Caco-2 (cell line): ENCODE measurements at regions not wholly inside any gene's neighbourhood (a gene's known extent, or its start where the extent isn't known, plus 50 kb on each side); places are given as distances from the start of the nearest gene placed in this dataset.

Experiments
- BruUV-seq: library from RNA; stranded (reverse); fragments of 400-500 nt; replicated peaks from 2 replicates; lab custom pipeline; 2021; lab: Mats Ljungman, UMichigan
- CTCF ChIA-PET: fragments of 300-600 bp; sonication (Branson Sonifier 250); formaldehyde crosslinking; loops from one replicate; lab custom pipeline; 2022; ENCODE audit warnings: antibody characterized with exemption; lab: Charles Lee
- POLR2A ChIA-PET: fragments of 300-600 bp; sonication (Branson Sonifier 250); formaldehyde crosslinking; loops from one replicate; lab custom pipeline; 2022; ENCODE audit warnings: antibody characterized with exemption; lab: Charles Lee
- DNase-seq, 2 experiments: peaks; one replicate each; pipeline versions ENCODE4 v3.0.0 to v3.0.0-alpha.2; 2020 to 2022
- H3K27me3 ChIP-seq: replicated peaks from 2 replicates; pipeline ENCODE4 v1.6.0; 2011; ENCODE audit warnings: low read length; ENCODE audit not compliant: control insufficient read depth, insufficient read depth
- H3K36me3 ChIP-seq: 2 replicates; pipeline ENCODE4 v1.5.1; 2011; ENCODE audit warnings: low read length; ENCODE audit not compliant: control insufficient read depth, insufficient read depth
- H3K4me1 ChIP-seq: fragments of 250-450 bp; sonication (Bioruptor Pico); 2 replicates; pipeline ENCODE4 v1.5.1; 2020; ENCODE audit warnings: mild to moderate bottlenecking
- H3K4me3 ChIP-seq: 2 replicates; pipeline ENCODE4 v1.5.1; 2011; ENCODE audit warnings: low read depth, mild to moderate bottlenecking, control low read depth, low read length
- H3K9me3 ChIP-seq: fragments of 250-450 bp; sonication (Bioruptor Pico); 2 replicates; pipeline ENCODE4 v1.5.1; 2020; ENCODE audit warnings: mild to moderate bottlenecking, moderate library complexity
- H3K27ac Mint-ChIP-seq: one replicate; pipeline ENCODE4 v1.8.0; 2022; ENCODE audit warnings: mixed read lengths; ENCODE audit not compliant: unreplicated experiment
- H3K27me3 Mint-ChIP-seq: one replicate; pipeline ENCODE4 v1.8.0; 2022; ENCODE audit warnings: mixed read lengths; ENCODE audit not compliant: insufficient read depth, unreplicated experiment
- H3K36me3 Mint-ChIP-seq: one replicate; pipeline ENCODE4 v1.8.0; 2022; ENCODE audit warnings: mild to moderate bottlenecking, mixed read lengths; ENCODE audit not compliant: insufficient read depth, unreplicated experiment
- H3K4me1 Mint-ChIP-seq: one replicate; pipeline ENCODE4 v1.8.0; 2022; ENCODE audit warnings: low read depth, mixed read lengths; ENCODE audit not compliant: unreplicated experiment
- H3K4me3 Mint-ChIP-seq: one replicate; pipeline ENCODE4 v1.8.0; 2022; ENCODE audit warnings: mild to moderate bottlenecking, moderate library complexity, mixed read lengths; ENCODE audit not compliant: unreplicated experiment
- H3K9me3 Mint-ChIP-seq: one replicate; pipeline ENCODE4 v1.8.0; 2022; ENCODE audit warnings: mixed read lengths; ENCODE audit not compliant: unreplicated experiment
- CTCF ChIP-seq, 2 experiments: fragments of 200-600 bp in 1 of 2; IDR thresholded peaks; 1 replicate in 1 of 2; 2 replicates in 1 of 2; pipeline versions ENCODE4 v1.5.1 to v1.8.0; 2011 to 2022; ENCODE audit warnings: antibody characterized with exemption in 1 of 2, control low read depth in 1 of 2, inconsistent platforms in 1 of 2, low read depth in 1 of 2, low read length in 1 of 2, mild to moderate bottlenecking in 1 of 2, moderate library complexity in 1 of 2; ENCODE audit not compliant: insufficient read depth in 1 of 2, severe bottlenecking in 1 of 2, unreplicated experiment in 1 of 2
- intact Hi-C: fragments of 100-400 bp; cut with micrococcal nuclease; formaldehyde crosslinking; loops from one replicate; pipeline ENCODE4 v1.10.0; 2022; ENCODE audit not compliant: unreplicated experiment

GRCh38 chr4:140304346-140304745 is 69.1 kb upstream of the SCOC start:
- BruUV-seq = no TSS peak
- Histone ChIP-seq H3K36me3 (no peaks in the 10 kb centered on the region), H3K4me3 (no peak overlapping the region), H3K9me3 (no peaks in the 10 kb centered on the region), H3K4me1 (0 out of 2 replicates have a peak, but pooled peaks cover 5% of the 10 kb centered on the region), H3K27me3 (no peaks in the 10 kb centered on the region; the same call in 1 of the 2 replicates)
- no peak for TF ChIP-seq CTCF (IDR thresholded peaks at IDR 0.05; ENCODE audit: insufficient read depth in 1 of 2, low read depth in 1 of 2, low read length in 1 of 2, severe bottlenecking in 1 of 2, unreplicated experiment in 1 of 2)
- CTCF ChIA-PET = no interaction called here
- POLR2A ChIA-PET = no interaction called here
- no peak for DNase-seq
- Mint-ChIP-seq H3K27me3 (no peaks in the 10 kb centered on the region), H3K9me3 (no peaks in the 10 kb centered on the region), H3K27ac (no peak overlapping the region), H3K4me1 (peaks cover 9% of the 10 kb centered on the region), H3K4me3 (no peak overlapping the region), H3K36me3 (no peaks in the 10 kb centered on the region)
- intact Hi-C loops = no loop called here

- H3K27me3 Mint-ChIP-seq = no peaks in the 10 kb centered on the region
- H3K4me1 ChIP-seq = 0 out of 2 replicates have a peak, but pooled peaks cover 5% of the 10 kb centered on the region
- no peak for TF ChIP-seq CTCF (IDR thresholded peaks at IDR 0.05; ENCODE audit: insufficient read depth in 1 of 2, low read depth in 1 of 2, low read length in 1 of 2, severe bottlenecking in 1 of 2, unreplicated experiment in 1 of 2)
- intact Hi-C loops = no loop called here
- no peaks in the 10 kb centered on the region for H3K36me3 Mint-ChIP-seq
- H3K4me3 ChIP-seq = no peak overlapping the region
- H3K4me3 Mint-ChIP-seq = no peak overlapping the region
- peaks cover 13% of the 10 kb centered on the region for H3K4me1 Mint-ChIP-seq
- H3K36me3 ChIP-seq = no peaks in the 10 kb centered on the region
- no peak overlapping the region for H3K27ac Mint-ChIP-seq
- no TSS peak for BruUV-seq
- ChIA-PET CTCF (no interaction called here), POLR2A (no interaction called here)
- H3K27me3 ChIP-seq = no peaks in the 10 kb centered on the region
- no peak for DNase-seq
- H3K9me3 Mint-ChIP-seq = no peaks in the 10 kb centered on the region
- no peaks in the 10 kb centered on the region for H3K9me3 ChIP-seq
These were observed 71.1 kb upstream of the SCOC start for GRCh38 chr4:140302151-140302859.

- ChIA-PET POLR2A (no interaction called here), CTCF (no interaction called here)
- no peaks in the 10 kb centered on the region for H3K27me3 Mint-ChIP-seq
- Histone ChIP-seq H3K4me1 (0 out of 2 replicates have a peak, but pooled peaks cover 5% of the 10 kb centered on the region), H3K27me3 (no peaks in the 10 kb centered on the region), H3K4me3 (no peak overlapping the region), H3K36me3 (no peaks in the 10 kb centered on the region), H3K9me3 (no peaks in the 10 kb centered on the region)
- no peak for DNase-seq
- peaks cover 21% of the 10 kb centered on the region for H3K4me1 Mint-ChIP-seq
- H3K9me3 Mint-ChIP-seq = no peaks in the 10 kb centered on the region
- no TSS peak for BruUV-seq
- intact Hi-C loops = no loop called here
- TF ChIP-seq CTCF (IDR thresholded peaks at IDR 0.05; ENCODE audit: insufficient read depth in 1 of 2, low read depth in 1 of 2, low read length in 1 of 2, severe bottlenecking in 1 of 2, unreplicated experiment in 1 of 2) = no peak
- H3K36me3 Mint-ChIP-seq = no peaks in the 10 kb centered on the region
- H3K4me3 Mint-ChIP-seq = no peak overlapping the region
- H3K27ac Mint-ChIP-seq = no peak overlapping the region
These were observed 73.0 kb upstream of the SCOC start for GRCh38 chr4:140300271-140300970.
